K562 (cell line): ENCODE measurements at regions not wholly inside any gene's neighbourhood (a gene's known extent, or its start where the extent isn't known, plus 50 kb on each side); places are given as distances from the start of the nearest gene placed in this dataset.

ENCODE experiments used
- ATAC-seq: fragments of 200-7000 bp; cut with Tn5 transposase; 3 replicates; pipeline ENCODE4 v1.9.1; 2020; ENCODE audit warnings: moderate library complexity
- BruUV-seq: library from RNA; stranded (reverse); fragments of 400-500 nt; replicated peaks from 2 replicates; lab custom pipeline; 2021; lab: Mats Ljungman, UMichigan
- CTCF ChIA-PET: fragments of 300-600 bp; formaldehyde crosslinking; extraction: SDS; loops from one replicate; lab custom pipeline; 2021; ENCODE audit warnings: low intra/inter-chr PET ratio; lab: Yijun Ruan, JAX
- POLR2A ChIA-PET: fragments of 300-600, 350-650 bp; sonication (Branson Sonifier 250); formaldehyde crosslinking; extraction: SDS; loops from one replicate; lab custom pipeline; 2021; ENCODE audit warnings: antibody characterized with exemption, inconsistent platforms; lab: Yijun Ruan, JAX
- DNase-seq, 4 experiments: peaks; one replicate each; pipeline versions ENCODE4 v3.0.0 to v3.0.0-alpha.2; 2011 to 2018; ENCODE audit warnings: low spot score in 3 of 4, mixed read lengths in 3 of 4; ENCODE audit errors: extremely low read depth in 1 of 4
- FAIRE-seq: peaks from 2 replicates; lab custom pipeline; 2011; peaks lifted over from hg19 to GRCh38; lab: Jason Lieb, UNC
- H2AFZ ChIP-seq: 2 replicates; pipeline ENCODE4 v1.6.0; 2011; ENCODE audit warnings: low read depth, low read length, control low read depth, inconsistent platforms
- H3K27ac ChIP-seq: fragments of 200-600 bp; 3 replicates; pipeline ENCODE4 v1.8.0; 2011; ENCODE audit warnings: low read depth, mild to moderate bottlenecking, control low read depth, inconsistent platforms, low read length, moderate library complexity, mixed read lengths; ENCODE audit errors: extremely low read depth
- H3K27me3 ChIP-seq, 2 experiments: fragments of 300-600 bp in 1 of 2; 2 replicates in 1 of 2; 3 replicates in 1 of 2; pipeline versions ENCODE4 v1.6.0 to v1.8.0; 2011; ENCODE audit warnings: inconsistent platforms in 2 of 2, low read length in 2 of 2, mild to moderate bottlenecking in 1 of 2, mixed read lengths in 1 of 2, moderate library complexity in 1 of 2; ENCODE audit not compliant: control insufficient read depth in 2 of 2, insufficient read depth in 2 of 2
- H3K36me3 ChIP-seq: fragments of 300-600 bp; 3 replicates; pipeline ENCODE4 v1.8.0; 2011; ENCODE audit warnings: mild to moderate bottlenecking, low read length, inconsistent platforms; ENCODE audit not compliant: control insufficient read depth, insufficient read depth
- H3K4me1 ChIP-seq, 2 experiments: fragments of 200-600 bp in 1 of 2; replicated peaks in 1 of 2; 2 replicates in 1 of 2; 3 replicates in 1 of 2; pipeline versions ENCODE4 v1.5.1 to v1.8.0; 2011; ENCODE audit warnings: inconsistent platforms in 2 of 2, low read length in 2 of 2, mild to moderate bottlenecking in 1 of 2, mixed read lengths in 1 of 2, moderate library complexity in 1 of 2; ENCODE audit not compliant: control insufficient read depth in 2 of 2, insufficient read depth in 2 of 2
- H3K4me2 ChIP-seq: 2 replicates; pipeline ENCODE4 v1.6.1; 2011; ENCODE audit warnings: low read length, control low read depth, inconsistent platforms, mixed read lengths; ENCODE audit not compliant: insufficient read depth
- H3K4me3 ChIP-seq: fragments of 200-600 bp; sonication (generic), shearing (Covaris generic); 2 replicates; pipeline ENCODE4 v1.5.1; 2016; ENCODE audit warnings: control low read depth, inconsistent platforms
- H3K79me2 ChIP-seq: fragments of 200-600 bp; 3 replicates; pipeline ENCODE4 v1.8.0; 2011; ENCODE audit warnings: low read length, inconsistent platforms; ENCODE audit not compliant: control insufficient read depth, insufficient read depth
- H3K9ac ChIP-seq, 2 experiments: 2 replicates each; pipeline versions ENCODE4 v1.6.0 to v1.6.1; 2011; ENCODE audit warnings: low read depth in 2 of 2, low read length in 2 of 2, control low read depth in 1 of 2, inconsistent platforms in 1 of 2, mild to moderate bottlenecking in 1 of 2, mixed read lengths in 1 of 2; ENCODE audit not compliant: insufficient read depth in 1 of 2
- H3K9me1 ChIP-seq: one replicate; pipeline ENCODE4 v1.6.0; 2011; ENCODE audit warnings: inconsistent platforms, mild to moderate bottlenecking, low read length, moderate library complexity; ENCODE audit not compliant: control insufficient read depth, insufficient read depth
- H3K9me3 ChIP-seq: replicated peaks from 2 replicates; pipeline ENCODE4 v1.5.1; 2011; ENCODE audit warnings: low read depth, low read length, inconsistent platforms; ENCODE audit not compliant: control insufficient read depth, insufficient read depth
- H4K20me1 ChIP-seq: replicated peaks from 2 replicates; pipeline ENCODE4 v1.6.1; 2011; ENCODE audit warnings: low read length, inconsistent platforms, mixed read lengths; ENCODE audit not compliant: control insufficient read depth, insufficient read depth
- FUS ChIP-seq: fragments of 200-400 bp; formaldehyde crosslinking; optimal IDR thresholded peaks from 2 replicates; pipeline ENCODE3; 2017; ENCODE audit warnings: low read depth, low read length
- MEF2D ChIP-seq: conservative IDR thresholded peaks from 2 replicates; pipeline ENCODE4 v1.6.1; 2016; ENCODE audit warnings: low read depth, missing genetic modification characterization, missing compliant biosample characterization
- NEUROD1 ChIP-seq: fragments of 150-350 bp; IDR thresholded peaks from 2 replicates; pipeline ENCODE4 v1.6.1; 2014; ENCODE audit warnings: borderline replicate concordance, low read length, low read depth; ENCODE audit not compliant: partially characterized antibody
- PTBP1 ChIP-seq: fragments of 200-400 bp; formaldehyde crosslinking; IDR thresholded peaks from 2 replicates; pipeline ENCODE4 v1.6.1; 2017; ENCODE audit warnings: low read depth, low read length
- SMAD3 ChIP-seq: fragments of 450-650 bp; formaldehyde crosslinking; conservative IDR thresholded peaks from 2 replicates; pipeline ENCODE4 v1.4.0; 2020; ENCODE audit warnings: mild to moderate bottlenecking
- TAF7 ChIP-seq: fragments of 450-650 bp; IDR thresholded peaks from 2 replicates; pipeline ENCODE4 v1.6.1; 2016; ENCODE audit warnings: missing genetic modification characterization, missing compliant biosample characterization
- YBX1 ChIP-seq: fragments of 450-650 bp; IDR thresholded peaks from 2 replicates; pipeline ENCODE4 v1.7.1; 2016; ENCODE audit warnings: mild to moderate bottlenecking
- ZC3H11A ChIP-seq: IDR thresholded peaks from 2 replicates; pipeline ENCODE4 v1.6.1; 2012; ENCODE audit warnings: low read depth, low read length, improper control_type of control experiment
- ZNF146 ChIP-seq: IDR thresholded peaks from one replicate; pipeline ENCODE4 v1.6.1; 2018; ENCODE audit warnings: missing compliant biosample characterization; ENCODE audit not compliant: unreplicated experiment
- ZNF175 ChIP-seq: fragments of 200-800 bp; sonication (Bioruptor generic); IDR thresholded peaks from 2 replicates; pipeline ENCODE4 v1.6.1; 2016; ENCODE audit warnings: low read depth, mild to moderate bottlenecking, missing genetic modification characterization, missing compliant biosample characterization
- ZNF551 ChIP-seq: fragments of 250-450 bp; sonication (Bioruptor Pico); IDR thresholded peaks from 2 replicates; pipeline ENCODE4 v1.5.0; 2021; ENCODE audit warnings: mild to moderate bottlenecking, moderate library complexity
- WGBS: fragments of 100-300 bp; shearing (Covaris generic); methylation state at CpG from one replicate; pipeline ENCODE4 v1.1.6; 2016; ENCODE audit warnings: low coverage, mixed read lengths; ENCODE audit not compliant: insufficient coverage; ENCODE audit errors: missing lambda C conversion rate; 5-methylcytosine and 5-hydroxymethylcytosine counted together
- in situ Hi-C: fragments of 300-500 bp; cut with MboI; formaldehyde crosslinking; loops from 4 replicates; pipeline ENCODE4 v1.15.0; 2018; ENCODE audit warnings: inconsistent platforms, mixed read lengths
- intact Hi-C: fragments of 100-400 bp; cut with micrococcal nuclease; formaldehyde crosslinking; loops from 2 replicates; pipeline ENCODE4 v1.14.2; 2022
- TF ChIP-seq, protein P1 (sequence below): fragments of 450-650 bp; formaldehyde crosslinking; conservative IDR thresholded peaks from 2 replicates; pipeline ENCODE4 v1.4.0; 2022; ENCODE audit warnings: mild to moderate bottlenecking, missing genetic modification characterization

DNA sequence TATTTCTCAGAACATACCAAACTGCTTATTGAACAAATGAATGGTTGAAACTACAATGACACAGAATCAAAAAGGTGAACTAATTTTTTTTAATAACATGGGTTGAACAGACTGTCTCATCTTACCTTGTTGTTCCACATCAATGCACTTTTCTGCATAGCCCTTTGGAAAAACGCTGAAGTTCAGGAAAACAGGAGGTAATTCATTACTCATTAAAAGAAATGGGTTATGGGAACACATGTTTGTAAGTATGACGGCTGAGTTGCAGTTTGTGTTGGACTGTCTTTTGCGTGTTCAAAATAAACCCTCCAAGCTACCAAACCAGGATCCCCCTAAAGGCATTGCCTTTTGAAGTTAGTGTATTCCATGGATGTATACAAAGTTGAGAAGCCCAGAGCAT, 514.9 kb upstream of the PKN2 start:
- DNase-seq: no peak
- no peak overlapping the region for H3K9ac ChIP-seq
- 2% methylated on average over 3 of the region's 3 CpGs for WGBS
- no peak overlapping the region for H3K27ac ChIP-seq
- no peak overlapping the region for H3K4me2 ChIP-seq
- H4K20me1 ChIP-seq: no peaks in the 10 kb centered on the region
- no peaks in the 10 kb centered on the region for H3K79me2 ChIP-seq
- intact Hi-C loops (no loop called here), in situ Hi-C loops (no loop called here)
- no peaks in the 10 kb centered on the region for H3K27me3 ChIP-seq
- POLR2A ChIA-PET: no interaction called here
- H3K9me1 ChIP-seq: no peaks in the 10 kb centered on the region
- ATAC-seq: no peak
- TF ChIP-seq MEF2D (tag) (no peak), ZNF551 (no peak), PTBP1 (no peak)
- TF ChIP-seq, all 486 proteins: peak for 0
- CTCF ChIA-PET: no interaction called here
- FAIRE-seq: no peak
- no peaks in the 10 kb centered on the region for H3K4me1 ChIP-seq
- H3K4me3 ChIP-seq: no peak overlapping the region
- no peaks in the 10 kb centered on the region for H3K9me3 ChIP-seq
- no peak overlapping the region for H2AFZ ChIP-seq
- no TSS peak for BruUV-seq
- no peaks in the 10 kb centered on the region for H3K36me3 ChIP-seq

DNA sequence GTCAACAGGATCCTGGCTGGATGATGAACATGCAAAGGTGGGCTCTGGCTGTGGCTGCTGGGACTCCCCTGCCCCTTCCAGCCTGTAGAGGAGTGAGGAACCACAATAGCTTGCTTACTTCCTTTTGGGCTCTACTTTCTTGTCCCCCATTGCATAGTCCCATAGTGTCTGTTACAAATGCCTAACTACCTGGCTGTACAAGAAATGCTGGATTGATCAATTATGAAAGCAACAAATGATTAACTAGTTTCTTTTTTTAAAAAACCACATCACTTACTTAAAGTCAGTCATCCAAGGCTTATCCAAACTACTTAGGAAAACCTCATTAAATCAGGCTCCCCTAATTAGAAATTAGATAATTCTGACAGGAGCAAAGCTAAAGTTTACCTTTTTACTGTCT, 514.1 kb upstream of the PKN2 start:
- Histone ChIP-seq H4K20me1 (no peaks in the 10 kb centered on the region), H3K9me3 (no peaks in the 10 kb centered on the region), H3K79me2 (no peaks in the 10 kb centered on the region), H3K27ac (no peak overlapping the region), H3K4me3 (no peak overlapping the region), H3K9me1 (no peaks in the 10 kb centered on the region), H2AFZ (no peak overlapping the region), H3K36me3 (no peaks in the 10 kb centered on the region), H3K27me3 (no peaks in the 10 kb centered on the region), H3K9ac (no peak overlapping the region), H3K4me2 (no peak overlapping the region), H3K4me1 (no peaks in the 10 kb centered on the region)
- ChIA-PET POLR2A (no interaction called here), CTCF (no interaction called here)
- ATAC-seq: no peak
- BruUV-seq: no TSS peak
- FAIRE-seq: no peak
- TF ChIP-seq ZC3H11A (no peak), ZNF175 (CRISPR knock-in tag) (no peak), ZNF146 (CRISPR knock-in tag) (no peak), SMAD3 (CRISPR knock-in tag) (no peak), YBX1 (no peak), TAF7 (no peak), NEUROD1 (no peak), FUS (no peak)
- TF ChIP-seq, protein P1, sequence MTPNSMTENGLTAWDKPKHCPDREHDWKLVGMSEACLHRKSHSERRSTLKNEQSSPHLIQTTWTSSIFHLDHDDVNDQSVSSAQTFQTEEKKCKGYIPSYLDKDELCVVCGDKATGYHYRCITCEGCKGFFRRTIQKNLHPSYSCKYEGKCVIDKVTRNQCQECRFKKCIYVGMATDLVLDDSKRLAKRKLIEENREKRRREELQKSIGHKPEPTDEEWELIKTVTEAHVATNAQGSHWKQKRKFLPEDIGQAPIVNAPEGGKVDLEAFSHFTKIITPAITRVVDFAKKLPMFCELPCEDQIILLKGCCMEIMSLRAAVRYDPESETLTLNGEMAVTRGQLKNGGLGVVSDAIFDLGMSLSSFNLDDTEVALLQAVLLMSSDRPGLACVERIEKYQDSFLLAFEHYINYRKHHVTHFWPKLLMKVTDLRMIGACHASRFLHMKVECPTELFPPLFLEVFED (CRISPR knock-in tag): no peak
- DNase-seq: no peak
- in situ Hi-C loops (no loop called here), intact Hi-C loops (no loop called here)
